GM12891 (cell line): ENCODE measurements at regions not wholly inside any gene's neighbourhood (a gene's known extent, or its start where the extent isn't known, plus 50 kb on each side); places are given as distances from the start of the nearest gene placed in this dataset.

ENCODE experiments used
- POLR2A ChIP-seq: IDR thresholded peaks from 2 replicates; pipeline ENCODE4 v1.6.1; 2011; ENCODE audit warnings: low read depth, low read length, control low read depth
- POLR2AphosphoS5 ChIP-seq: IDR thresholded peaks from 2 replicates; pipeline ENCODE4 v1.6.1; 2011; ENCODE audit warnings: low read depth, low read length, control low read depth
- POU2F2 ChIP-seq: IDR thresholded peaks from 2 replicates; pipeline ENCODE4 v1.6.1; 2011; ENCODE audit warnings: low read depth, mild to moderate bottlenecking, control low read depth, low read length, moderate library complexity
- SPI1 ChIP-seq: IDR thresholded peaks from 2 replicates; pipeline ENCODE4 v1.6.1; 2011; ENCODE audit warnings: low read depth, low read length, control low read depth
- TAF1 ChIP-seq: IDR thresholded peaks from 2 replicates; pipeline ENCODE4 v1.6.1; 2011; ENCODE audit warnings: low read depth, low read length, control low read depth

DNA sequence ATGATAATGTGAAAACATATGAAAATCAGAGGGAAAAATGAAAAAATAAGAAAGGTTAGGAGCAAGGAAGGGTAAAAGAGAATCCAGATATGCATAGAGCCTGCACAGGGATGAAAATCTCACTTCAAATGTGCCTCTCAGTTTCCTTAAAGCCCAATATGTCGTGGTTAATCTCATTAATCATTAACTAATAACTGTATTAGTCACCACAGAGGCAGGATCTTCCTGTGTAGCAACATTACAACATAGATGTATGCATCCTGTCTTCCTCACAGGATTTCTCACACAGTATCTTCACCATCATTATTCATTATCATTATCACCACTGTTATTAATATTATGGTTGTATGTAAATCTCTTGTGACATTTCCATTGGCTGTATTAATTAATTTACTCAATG, 361.2 kb upstream of the SOX11 start:
- TF ChIP-seq TAF1: no peak
- TF ChIP-seq POLR2AphosphoS5: no peak
- no peak for TF ChIP-seq POLR2A
- no peak for TF ChIP-seq SPI1
- TF ChIP-seq POU2F2: no peak
